Tibial artery (tissue), 4 donors: ENCODE measurements at regions not wholly inside any gene's neighbourhood (a gene's known extent, or its start where the extent isn't known, plus 50 kb on each side); places are given as distances from the start of the nearest gene placed in this dataset.

Experiments
- DNase-seq, 2 donors: peaks; one replicate each; pipeline ENCODE4 v3.0.0-alpha.2; 2019
- H3K27ac ChIP-seq, 2 donors: fragments of 200-600 bp; sonication (generic) in 1 of 2; 1 replicate in 1 of 2; 2 replicates in 1 of 2; pipeline ENCODE4 v1.5.1; 2018 to 2019; ENCODE audit warnings: mild to moderate bottlenecking in 1 of 2
- H3K27me3 ChIP-seq, 2 donors: fragments of 200-600 bp; sonication (generic) in 1 of 2; one replicate each; pipeline versions ENCODE4 v1.5.1 to v1.6.0; 2016 to 2019
- H3K36me3 ChIP-seq, 3 donors: fragments of 200-600 bp; sonication (generic) in 2 of 3; one replicate each; pipeline ENCODE4 v1.5.1; 2016 to 2019; ENCODE audit warnings: mild to moderate bottlenecking in 2 of 3
- H3K4me1 ChIP-seq, 4 donors: fragments of 200-600 bp; sonication (generic) in 2 of 4; 1 replicate in 3 of 4; 2 replicates in 1 of 4; pipeline ENCODE4 v1.5.1; 2016 to 2019
- H3K4me3 ChIP-seq, 2 donors: fragments of 200-600 bp; sonication (generic) in 1 of 2; 1 replicate in 1 of 2; 2 replicates in 1 of 2; pipeline ENCODE4 v1.5.1; 2018 to 2019; ENCODE audit warnings: mild to moderate bottlenecking in 2 of 2
- H3K9me3 ChIP-seq, 3 donors: fragments of 200-600 bp; sonication (generic) in 1 of 3; one replicate each; pipeline ENCODE4 v1.5.1; 2016 to 2019
- CTCF ChIP-seq, 2 experiments: fragments of 200-600 bp in 1 of 2; fragments of 450-650 bp in 1 of 2; IDR thresholded peaks; one replicate each; pipeline ENCODE4 v1.5.1; 2017 to 2019; ENCODE audit warnings: antibody characterized with exemption in 2 of 2, mild to moderate bottlenecking in 1 of 2, moderate library complexity in 1 of 2
- intact Hi-C: fragments of 100-400 bp; cut with DNase I; formaldehyde crosslinking; loops from one replicate; pipeline ENCODE4 v1.15.0; 2023; ENCODE audit warnings: low total_unique reads

- Histone ChIP-seq H3K4me1 (peaks cover 0 to 11% (median 2%) of the 10 kb centered on the region in 4 donors), H3K27me3 (no peaks in the 10 kb centered on the region), H3K4me3 (no peak overlapping the region), H3K27ac (no peak overlapping the region), H3K36me3 (no peaks in the 10 kb centered on the region), H3K9me3 (peaks cover 0 to 15% (median 0%) of the 10 kb centered on the region in 3 donors)
- intact Hi-C loops: no loop called here
- TF ChIP-seq CTCF (IDR thresholded peaks at IDR 0.05): no peak
- DNase-seq: no peak
Measured at GRCh38 chr18:10121028-10121427, 207.2 kb downstream of the VAPA start.

- no peak for DNase-seq
- no peaks in the 10 kb centered on the region for H3K36me3 ChIP-seq
- peaks cover 0 to 15% (median 0%) of the 10 kb centered on the region in 3 donors for H3K9me3 ChIP-seq
- no peak overlapping the region for H3K27ac ChIP-seq
- intact Hi-C loops: no loop called here
- TF ChIP-seq CTCF (IDR thresholded peaks at IDR 0.05): no peak
- H3K4me3 ChIP-seq: no peak overlapping the region
- H3K4me1 ChIP-seq: peaks cover 0 to 11% (median 2%) of the 10 kb centered on the region in 4 donors
- no peaks in the 10 kb centered on the region for H3K27me3 ChIP-seq
Measured at GRCh38 chr18:10121786-10122515, 208.1 kb downstream of the VAPA start.

DNA sequence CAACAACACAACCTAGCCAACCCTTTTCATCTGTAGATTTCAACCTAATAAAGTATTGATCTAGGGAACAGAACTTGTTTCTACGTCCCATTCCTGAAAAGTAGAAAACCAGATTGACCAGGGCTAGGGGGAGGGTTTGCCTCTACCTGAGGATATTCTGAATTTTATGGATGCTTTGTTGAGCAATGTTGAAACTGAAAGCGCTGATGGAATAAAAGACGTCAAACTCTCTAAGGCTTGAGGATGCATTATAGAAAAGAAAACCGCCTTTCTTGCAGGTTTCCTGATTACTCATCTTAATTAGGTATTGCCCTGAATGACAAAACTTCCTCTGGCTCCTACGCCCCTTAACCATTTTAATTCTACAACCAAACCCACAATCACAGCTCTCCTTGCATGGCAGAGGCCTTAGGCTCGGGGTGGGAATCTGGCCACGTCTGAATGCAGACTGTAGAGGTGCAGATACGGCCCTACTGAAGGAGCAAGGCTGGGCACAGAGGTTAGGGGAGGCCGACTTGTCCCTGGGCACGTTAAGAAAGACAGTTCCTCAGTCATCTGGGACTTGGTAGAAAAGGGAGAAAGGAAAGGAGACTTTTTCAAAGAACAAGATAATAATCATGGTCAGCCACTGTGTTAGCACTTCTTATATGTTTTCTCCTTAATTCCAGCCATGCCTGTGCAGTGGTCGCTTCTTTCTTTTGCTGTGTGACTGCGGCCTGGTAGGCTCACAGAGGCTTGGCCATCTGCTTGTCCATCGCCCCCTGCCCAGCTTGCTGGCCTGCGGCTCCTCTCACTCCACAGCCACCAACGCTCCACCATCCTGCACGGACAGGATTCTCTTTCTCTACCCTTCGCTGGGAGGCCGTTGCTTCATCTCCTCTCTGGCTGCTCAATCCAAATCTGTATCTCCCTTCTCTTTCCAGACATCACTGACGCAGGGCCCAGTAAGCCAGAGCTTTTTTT, 209.5 kb downstream of the VAPA start:
- H3K27ac ChIP-seq: no peak overlapping the region
- DNase-seq: no peak

GRCh38 chr18:10124071-10124470, 210.3 kb downstream of the VAPA start:
- intact Hi-C loops: no loop called here
- no peaks in the 10 kb centered on the region for H3K27me3 ChIP-seq
- H3K4me1 ChIP-seq: peaks cover 0 to 11% (median 2%) of the 10 kb centered on the region in 4 donors
- TF ChIP-seq CTCF (IDR thresholded peaks at IDR 0.05): no peak
- DNase-seq: no peak
- peaks cover 0 to 9% (median 0%) of the 10 kb centered on the region in 3 donors for H3K9me3 ChIP-seq
- no peak overlapping the region for H3K27ac ChIP-seq
- no peaks in the 10 kb centered on the region for H3K36me3 ChIP-seq
- H3K4me3 ChIP-seq: no peak overlapping the region

More for the DNA sequence above, 209.5 kb downstream of the VAPA start:
- no peak overlapping the region for H3K4me3 ChIP-seq
- no peak for TF ChIP-seq CTCF (IDR thresholded peaks at IDR 0.05)
- intact Hi-C loops: no loop called here
- H3K36me3 ChIP-seq: no peaks in the 10 kb centered on the region
- H3K27me3 ChIP-seq: no peaks in the 10 kb centered on the region
- peaks cover 0 to 15% (median 0%) of the 10 kb centered on the region in 3 donors for H3K9me3 ChIP-seq
- peaks cover 0 to 11% (median 2%) of the 10 kb centered on the region in 4 donors for H3K4me1 ChIP-seq

DNA sequence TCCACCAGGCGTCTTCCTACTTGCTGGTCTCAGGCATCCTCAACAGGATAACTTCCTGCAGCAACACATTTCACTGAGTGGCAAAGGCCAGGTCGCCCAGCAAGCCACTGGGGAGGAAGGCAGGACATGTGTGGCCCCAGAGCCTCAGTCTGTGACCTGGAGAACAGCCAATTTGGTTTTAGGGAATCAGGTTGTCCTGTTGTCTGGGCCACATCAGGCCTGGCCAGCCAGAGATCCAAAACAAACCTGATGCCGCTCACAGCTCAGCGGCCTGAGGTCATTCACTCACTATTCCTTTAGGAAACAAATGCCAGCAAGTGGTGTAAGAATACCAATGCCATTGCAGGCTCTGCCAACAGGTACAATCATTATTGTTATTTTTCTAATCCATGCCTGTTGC, 210.7 kb downstream of the VAPA start:
- intact Hi-C loops: no loop called here
- Histone ChIP-seq H3K27me3 (no peaks in the 10 kb centered on the region), H3K4me3 (no peak overlapping the region), H3K36me3 (no peaks in the 10 kb centered on the region), H3K4me1 (peaks cover 0 to 11% (median 2%) of the 10 kb centered on the region in 4 donors), H3K9me3 (peaks cover 0 to 4% (median 0%) of the 10 kb centered on the region in 3 donors), H3K27ac (no peak overlapping the region)
- DNase-seq: no peak
- no peak for TF ChIP-seq CTCF (IDR thresholded peaks at IDR 0.05)
